ENCODE measurements at regions not wholly inside any gene's neighbourhood (a gene's known extent, or its start where the extent isn't known, plus 50 kb on each side); places are given as distances from the start of the nearest gene placed in this dataset.
A peak's percentile ranks its signal among the peaks of the same experiment; 100 is the strongest.
"Not testable (repeated sequence)": the region's sequence is repeated elsewhere in the genome, so short reads cannot be mapped to it uniquely, and the experiment has no call there.

DNA sequence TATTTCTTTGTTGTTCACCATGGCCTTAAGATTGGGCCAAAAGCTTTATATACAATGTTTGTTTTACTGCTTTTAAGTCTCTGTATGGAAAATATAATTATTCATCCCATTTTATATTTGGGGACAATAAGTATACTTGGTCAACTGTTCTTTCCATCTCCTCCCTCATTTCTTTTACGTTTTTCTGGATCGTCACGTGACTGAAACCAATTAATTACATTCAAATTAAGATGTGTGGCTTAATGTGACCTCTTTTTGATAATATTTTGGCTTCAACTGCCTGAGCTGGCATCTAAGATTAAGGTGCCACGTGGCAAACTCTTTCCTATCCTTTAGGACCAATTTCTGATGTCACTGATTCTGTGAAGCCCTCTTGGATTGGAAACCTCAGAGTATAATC lies 250.1 kb upstream of the SGCD start:
- DNase-seq (ENCODE audit: low spot score): no peak

DNA sequence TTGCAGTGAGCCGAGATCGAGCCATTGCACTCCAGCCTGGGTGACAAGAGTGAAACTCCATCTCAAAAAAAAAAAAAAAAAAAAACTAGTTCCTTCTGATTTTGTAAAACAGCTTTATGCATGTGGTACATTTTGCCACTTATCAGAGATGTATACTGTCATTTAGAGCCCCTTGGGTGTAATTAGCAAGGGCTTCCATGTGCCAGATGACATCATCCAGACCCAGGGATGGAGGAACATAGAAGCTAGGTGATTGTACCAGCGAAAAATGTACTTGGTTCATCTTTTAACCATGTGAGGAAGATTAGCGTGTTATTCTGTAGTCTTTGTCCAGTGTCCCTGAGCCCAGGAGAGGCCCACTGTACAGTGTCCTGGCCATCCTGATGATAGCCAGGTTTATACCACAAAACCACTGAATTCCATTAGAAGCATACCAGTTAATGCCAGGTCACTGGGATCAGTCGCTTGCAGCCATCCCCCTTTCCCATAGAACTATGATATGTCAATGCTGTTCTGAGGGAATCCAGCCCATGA lies 239.3 kb upstream of the SGCD start:
- DNase-seq (ENCODE audit: low spot score): no peak

DNA sequence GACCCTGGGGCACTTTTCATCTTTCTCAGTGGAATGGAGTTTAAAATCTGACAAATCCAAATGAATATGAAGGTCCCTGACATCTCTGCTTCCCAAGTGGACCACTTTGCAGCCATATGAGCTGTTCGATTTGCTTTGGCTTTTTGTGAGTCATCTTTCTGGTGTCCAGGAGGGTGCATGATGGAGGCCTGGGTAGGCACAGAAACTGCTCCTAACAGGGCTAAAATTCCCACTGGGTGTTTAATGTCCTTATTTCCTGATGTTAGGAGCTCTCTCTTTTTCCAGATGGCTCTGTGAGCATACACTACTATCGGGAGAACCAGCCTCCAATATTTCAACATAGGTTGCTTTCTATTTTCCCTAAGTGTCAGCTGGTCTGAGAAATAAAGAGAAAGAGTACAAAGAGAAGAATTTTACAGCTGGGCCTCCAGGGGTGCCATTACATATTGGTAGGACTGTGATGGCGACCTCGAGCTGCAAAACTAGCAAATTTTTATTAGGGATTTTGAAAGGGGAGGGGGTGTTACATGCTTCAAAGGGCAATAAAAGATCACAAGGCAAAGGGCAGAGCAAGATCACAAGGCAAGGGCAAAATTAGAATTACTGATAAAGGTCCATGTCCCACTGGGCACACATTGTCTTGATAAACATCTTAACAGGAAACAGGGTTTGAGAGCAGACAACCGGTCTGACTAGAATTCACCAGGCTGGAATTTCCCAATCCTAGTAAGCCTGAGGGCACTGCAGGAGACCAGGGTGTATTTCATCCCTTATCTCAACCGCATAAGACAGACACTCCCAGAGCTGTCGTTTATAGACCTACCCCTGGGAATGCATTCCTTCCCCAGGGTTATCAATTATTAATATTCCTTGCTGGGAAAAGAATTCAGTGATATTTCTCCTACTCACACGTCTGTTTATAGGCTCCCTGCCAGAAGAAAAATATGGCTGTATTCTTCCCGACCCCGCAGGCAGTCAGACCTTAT lies 236.7 kb upstream of the SGCD start:
- not testable (repeated sequence) for DNase-seq (ENCODE audit: low spot score)

DNA sequence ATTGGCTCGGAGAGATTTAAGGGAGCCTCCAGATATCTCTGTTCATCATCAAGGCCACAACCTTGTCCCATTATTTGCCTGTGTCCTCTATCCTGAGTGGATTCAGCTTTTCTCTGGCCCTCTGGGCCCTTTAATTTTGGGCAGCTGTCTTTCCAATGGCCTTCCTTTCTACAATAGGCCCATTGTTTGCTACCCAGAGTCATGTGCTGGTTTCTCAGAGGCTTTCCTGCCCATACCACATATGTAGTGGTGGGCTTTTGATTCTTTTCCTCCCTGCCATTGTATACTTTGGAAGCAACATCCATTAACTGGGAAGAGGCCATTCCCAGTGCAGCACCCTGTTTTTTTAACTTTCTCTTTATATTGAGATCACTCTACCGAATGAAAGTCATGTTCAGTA lies 233.9 kb upstream of the SGCD start:
- no peak for DNase-seq (ENCODE audit: low spot score)

DNA sequence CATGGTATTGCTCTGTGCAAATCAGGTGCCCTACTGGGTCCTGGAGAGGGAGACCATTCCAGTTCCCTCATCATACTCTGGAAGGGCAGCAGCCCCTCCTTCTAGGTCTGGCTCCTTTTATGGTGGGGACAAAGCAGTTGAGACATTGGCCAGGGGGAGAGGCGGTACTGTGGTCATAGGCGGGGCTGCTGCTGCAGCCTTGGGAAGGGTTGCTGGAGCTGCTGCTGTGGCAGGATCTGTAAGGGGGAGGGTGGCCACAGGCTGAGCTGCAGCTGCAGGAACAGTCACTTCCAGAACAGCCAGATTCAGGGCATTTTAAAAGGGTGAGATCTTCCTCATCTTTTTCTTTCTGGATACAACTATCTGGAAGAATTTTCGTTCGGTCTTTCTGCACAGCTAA lies 233.0 kb upstream of the SGCD start:
- peak; percentile 81 for DNase-seq (ENCODE audit: low spot score)

DNA sequence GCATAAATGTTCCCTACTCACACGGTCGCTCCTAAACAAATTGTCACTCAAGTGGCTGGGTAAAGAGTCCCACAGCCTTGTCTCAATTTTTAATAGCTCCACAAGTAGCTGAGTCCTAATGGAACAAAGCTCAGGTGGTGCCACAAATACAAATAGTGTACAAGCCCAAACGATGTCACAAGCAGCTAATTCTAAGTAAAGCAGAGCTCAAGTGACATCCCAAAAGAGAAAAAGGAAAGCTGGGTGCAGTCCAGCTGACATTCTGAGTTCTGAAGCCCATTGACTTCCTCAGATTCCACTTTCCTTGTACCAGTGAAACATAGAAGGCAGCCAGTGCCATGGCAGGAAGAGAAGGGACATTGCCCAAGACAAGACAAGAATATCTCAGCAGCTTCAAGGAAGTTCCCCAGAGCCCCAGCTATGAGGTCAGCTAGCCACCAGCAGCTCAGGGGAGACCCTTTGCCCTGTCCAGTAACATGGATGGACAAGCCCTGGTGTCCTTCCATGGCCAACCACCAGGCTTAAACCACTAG lies 231.2 kb upstream of the SGCD start:
- no peak for DNase-seq (ENCODE audit: low spot score)

DNA sequence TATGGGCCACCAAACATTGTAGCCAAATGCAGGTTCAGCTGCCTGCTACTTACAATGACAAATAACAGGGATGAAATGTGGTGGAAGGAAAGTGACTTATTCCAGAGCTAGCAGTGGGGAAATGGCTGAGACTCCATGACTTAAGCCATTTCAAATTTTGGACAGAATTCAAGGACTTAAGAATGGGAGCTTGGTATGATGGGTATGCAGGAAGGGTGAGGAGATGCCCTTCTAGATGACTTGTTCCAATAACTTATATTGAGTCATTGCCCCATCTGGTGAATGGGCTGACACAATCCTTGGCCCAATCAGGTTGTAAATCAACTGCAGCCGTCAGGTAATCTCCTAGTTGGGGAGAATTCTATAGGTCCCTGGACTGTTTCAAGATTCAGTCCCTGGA lies 230.7 kb upstream of the SGCD start:
- DNase-seq (ENCODE audit: low spot score): peak; percentile 84

DNA sequence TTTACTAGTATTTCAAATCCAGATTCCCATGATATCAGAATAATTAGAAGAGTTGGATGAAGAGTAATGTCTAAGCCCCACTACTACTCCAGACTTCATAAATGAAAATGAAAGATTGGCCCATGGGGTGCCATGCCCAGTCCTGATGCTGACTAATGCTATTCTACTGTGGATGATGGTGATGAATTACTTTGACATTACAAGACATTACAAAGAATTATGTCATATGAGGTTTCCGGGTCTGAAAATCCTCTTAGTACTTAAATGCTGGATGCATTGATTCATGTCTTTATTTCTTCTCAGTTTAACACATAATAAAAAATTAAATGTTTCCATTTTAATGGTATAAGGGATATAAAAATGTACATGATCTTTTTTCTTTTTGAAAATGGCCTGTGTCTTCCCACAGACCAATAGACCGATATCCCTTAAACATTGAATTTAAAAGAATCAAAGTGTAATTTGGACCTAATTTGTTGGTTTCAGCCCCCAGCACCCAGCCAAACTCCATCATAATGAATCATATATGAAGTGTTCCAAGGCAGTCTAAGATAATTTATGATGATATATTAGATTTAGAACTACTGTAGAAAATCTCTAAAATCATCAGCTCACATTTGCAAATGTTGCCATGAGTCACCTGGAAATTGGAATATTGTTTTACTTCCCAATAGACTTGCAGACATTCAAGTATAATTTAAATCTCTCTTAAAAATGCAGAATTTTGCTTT lies 223.6 kb upstream of the SGCD start:
- peak; percentile 32 for DNase-seq (ENCODE audit: low spot score)

DNA sequence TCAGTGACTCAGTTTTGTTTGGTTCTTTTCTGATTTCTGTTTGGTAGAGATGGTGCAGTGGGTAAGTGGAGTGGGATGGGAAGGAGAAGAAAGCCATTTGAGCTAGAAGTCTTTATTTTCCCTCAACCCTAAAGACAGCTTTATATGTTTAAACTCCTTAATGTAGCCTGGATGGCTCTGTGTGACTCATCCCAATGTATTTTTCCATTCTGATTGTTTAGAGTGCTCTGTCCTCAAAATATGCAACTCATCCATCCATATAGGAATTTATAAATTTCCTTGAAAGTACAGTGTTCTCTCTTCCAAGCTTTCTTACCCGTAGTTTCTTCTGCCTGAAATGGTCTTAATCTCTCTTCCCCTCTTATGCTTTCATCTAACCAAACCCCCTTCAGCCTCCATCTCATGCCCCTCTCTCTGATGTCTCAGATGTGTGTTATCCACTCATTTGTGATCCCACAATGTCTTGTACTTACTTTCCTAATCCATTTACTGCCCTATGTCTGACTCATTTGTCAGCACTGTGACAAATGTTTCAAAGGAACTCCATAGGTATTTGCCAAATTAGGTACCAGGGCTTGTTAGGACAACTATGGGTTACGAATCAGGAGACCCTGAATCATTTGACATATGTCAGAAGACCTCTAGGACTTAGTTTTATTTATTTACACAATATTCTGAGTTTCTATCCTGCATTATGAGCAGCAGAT lies 217.5 kb upstream of the SGCD start:
- no peak for DNase-seq (ENCODE audit: low spot score)

DNA sequence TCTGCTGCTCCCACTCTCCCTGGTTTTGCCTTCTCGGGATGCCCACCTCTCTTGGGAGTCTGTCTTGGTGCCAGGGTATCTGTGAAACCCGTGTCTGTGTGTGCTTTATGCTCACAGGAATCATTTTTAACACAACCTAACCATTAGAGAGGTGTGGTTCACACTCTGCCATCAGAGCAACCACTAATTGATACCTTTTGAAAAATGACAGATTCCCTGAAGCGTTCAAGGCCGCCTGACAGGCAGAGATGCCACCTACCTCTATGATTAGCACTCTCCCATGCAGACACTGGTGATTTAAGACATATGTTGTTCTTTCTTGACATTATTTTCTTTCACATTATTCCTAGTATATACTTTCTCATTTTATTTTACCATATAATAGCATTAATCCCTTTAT lies 207.3 kb upstream of the SGCD start:
- DNase-seq (ENCODE audit: low spot score): no peak

DNA sequence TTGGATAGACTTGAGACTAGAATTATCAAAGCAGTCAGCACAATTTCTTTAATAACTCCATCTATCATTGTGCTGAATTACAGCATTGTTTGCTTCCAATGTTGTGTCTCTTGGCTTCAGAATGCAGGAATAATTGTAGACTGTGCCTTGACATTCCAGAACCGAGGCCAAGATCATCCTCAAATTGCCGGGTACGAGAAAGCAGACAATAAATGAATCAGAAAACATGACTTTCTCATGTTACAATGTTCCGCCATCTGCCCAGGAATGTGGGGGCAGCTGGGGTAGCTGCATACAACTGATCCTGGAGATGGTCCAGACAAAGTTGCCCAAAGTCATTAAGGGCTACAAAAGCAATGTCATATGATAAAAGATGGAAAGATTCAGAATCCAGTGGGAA lies 206.2 kb upstream of the SGCD start:
- peak; percentile 49 for DNase-seq (ENCODE audit: low spot score)

DNA sequence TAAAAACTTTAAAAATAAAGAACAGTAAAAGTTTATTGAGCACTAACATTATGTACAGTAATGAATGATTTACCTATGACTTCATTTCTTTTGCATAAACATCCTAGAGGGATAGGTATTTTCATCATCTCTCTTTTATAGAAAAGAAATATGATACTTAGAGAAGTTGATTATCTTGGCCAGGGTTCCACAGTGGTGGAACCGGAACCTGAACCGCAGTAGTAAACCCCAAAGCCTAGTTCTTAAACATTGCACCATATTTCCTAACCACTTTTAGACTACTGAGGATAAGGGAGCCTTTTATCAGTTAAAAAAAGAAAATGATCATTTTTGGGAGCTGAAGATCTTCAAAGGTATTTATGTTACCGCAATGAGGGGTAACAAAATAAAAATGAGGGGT lies 205.7 kb upstream of the SGCD start:
- no peak for DNase-seq (ENCODE audit: low spot score)

DNA sequence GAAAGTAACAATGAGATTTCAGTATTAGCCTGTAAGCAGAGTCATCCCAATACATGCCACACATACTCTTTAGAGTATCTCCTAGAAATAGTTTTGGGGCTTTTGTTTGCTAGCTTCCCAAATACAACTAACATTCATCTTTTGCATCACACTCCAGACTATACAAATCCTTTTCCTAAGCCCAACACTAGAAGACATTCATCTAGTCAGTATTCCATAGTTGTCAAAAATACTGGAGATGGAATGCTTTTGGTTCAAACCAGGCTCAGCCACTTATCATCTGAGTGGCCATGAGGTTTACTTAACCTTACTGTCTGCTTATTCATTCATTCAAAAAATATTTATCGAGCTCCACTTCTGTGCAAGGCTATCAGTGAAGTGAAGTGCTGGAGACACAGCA lies 205.1 kb upstream of the SGCD start:
- DNase-seq (ENCODE audit: low spot score): peak; percentile 11

DNA sequence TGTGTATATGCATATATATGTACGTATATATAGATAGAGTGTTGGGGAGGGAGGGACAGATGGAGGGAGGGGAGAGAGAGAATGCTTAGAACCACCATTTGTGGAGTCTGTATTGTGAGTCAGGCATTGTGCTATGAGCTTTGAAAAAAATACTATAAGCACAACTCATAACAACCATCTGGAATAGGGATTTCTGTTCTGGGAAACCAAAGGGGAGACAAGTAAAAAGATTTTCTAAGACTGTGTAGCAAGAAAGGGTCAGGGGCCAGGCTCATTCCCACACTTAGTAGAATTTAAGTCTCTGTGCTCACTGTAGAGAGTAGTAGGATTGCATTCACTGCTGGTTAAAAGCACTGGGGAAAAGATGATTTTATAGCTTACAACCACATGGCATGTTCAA lies 202.3 kb upstream of the SGCD start:
- no peak for DNase-seq (ENCODE audit: low spot score)

DNA sequence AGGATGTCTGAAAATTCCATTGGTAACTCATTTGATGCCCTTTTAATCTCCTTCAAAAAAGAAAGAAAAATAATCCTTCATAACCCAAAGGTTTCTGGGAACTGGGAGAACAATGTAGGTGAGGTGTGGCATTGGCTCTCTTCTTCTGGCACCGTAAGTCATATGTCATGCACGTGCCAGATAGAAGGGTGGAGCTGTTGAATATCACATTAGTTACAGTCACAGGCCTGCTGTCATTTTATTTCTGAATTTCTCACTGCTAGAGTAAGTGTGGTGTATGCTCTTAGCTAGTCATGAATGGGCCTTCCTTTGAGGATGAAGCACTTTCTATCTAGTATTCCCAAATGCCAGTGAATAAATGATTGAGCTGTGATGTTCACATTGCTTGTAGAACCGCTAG lies 201.8 kb upstream of the SGCD start:
- DNase-seq (ENCODE audit: low spot score): no peak

DNA sequence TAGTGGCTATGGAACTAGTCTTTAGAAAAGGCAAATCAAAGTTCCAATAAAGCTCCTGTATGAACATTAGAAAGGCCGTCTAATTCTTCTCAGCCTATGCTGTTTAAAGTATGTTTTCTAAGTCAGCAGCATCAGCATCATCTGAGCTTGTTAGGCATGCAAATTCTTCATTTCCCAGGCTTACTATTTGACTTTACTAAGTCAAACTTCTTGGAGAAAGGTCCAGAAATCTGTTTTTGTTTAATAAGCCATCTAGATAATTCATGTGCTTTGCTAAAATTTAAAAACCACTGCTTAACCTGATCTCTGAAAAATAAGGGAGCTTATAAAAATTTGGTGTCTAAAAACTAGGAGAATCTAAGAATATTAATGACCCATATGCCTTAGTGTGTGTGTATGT lies 200.2 kb upstream of the SGCD start:
- no peak for DNase-seq (ENCODE audit: low spot score)

DNA sequence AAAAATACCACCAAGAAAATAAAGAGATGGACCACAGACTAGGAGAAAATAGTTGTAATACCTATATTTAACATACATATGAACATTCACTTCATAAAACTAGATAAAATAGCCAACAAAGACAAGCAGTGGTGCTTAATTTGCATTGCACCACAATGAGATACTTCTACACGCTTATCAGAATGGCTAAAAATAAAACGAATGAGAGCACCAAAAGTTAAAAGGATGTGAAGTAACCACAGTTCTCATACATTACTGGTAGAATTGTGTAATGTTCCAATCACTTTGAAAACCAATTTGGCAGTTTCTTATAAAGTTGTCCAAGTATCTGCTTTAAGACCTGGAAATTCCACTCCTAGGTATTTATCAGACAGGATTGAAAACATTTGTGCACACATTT lies 198.9 kb upstream of the SGCD start:
- DNase-seq (ENCODE audit: low spot score): no peak

DNA sequence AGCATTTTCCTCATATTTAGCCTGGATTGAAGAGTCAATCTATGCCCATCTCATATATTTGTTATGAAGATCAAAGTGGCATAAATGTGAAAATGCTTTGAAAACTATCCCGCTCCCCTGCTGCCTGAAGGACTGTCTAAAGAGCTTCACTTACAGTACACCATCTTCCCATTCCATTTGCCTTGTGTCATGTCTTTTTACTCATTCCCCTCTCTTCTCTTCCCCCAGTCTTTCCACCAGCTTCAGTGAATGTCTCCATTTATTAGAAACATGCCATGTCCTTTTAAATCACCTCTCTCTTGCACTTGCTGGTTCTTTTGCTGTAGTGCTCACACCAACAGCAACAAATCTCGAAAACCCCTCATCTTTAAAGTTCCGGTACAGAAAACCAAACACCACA lies 192.7 kb upstream of the SGCD start:
- no peak for DNase-seq (ENCODE audit: low spot score)

DNA sequence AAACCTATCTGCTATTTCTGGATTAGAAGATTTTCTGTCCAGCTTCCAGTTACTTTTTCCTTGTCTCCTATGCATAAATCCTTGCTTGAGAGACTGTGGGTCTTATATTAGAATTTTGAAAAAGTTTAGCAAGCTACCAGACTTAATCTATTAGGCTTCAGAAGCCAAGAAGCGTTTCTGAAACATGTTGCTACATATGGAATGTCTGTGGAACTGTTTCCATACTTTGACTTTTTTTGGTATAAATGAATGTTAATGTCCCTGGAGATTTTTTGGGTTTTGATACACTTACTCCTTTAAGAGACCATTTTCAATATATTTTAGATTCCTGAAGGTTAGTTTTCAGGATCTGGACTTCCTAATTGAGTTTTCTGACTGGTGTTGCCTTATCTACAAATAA lies 191.4 kb upstream of the SGCD start:
- DNase-seq (ENCODE audit: low spot score): no peak

DNA sequence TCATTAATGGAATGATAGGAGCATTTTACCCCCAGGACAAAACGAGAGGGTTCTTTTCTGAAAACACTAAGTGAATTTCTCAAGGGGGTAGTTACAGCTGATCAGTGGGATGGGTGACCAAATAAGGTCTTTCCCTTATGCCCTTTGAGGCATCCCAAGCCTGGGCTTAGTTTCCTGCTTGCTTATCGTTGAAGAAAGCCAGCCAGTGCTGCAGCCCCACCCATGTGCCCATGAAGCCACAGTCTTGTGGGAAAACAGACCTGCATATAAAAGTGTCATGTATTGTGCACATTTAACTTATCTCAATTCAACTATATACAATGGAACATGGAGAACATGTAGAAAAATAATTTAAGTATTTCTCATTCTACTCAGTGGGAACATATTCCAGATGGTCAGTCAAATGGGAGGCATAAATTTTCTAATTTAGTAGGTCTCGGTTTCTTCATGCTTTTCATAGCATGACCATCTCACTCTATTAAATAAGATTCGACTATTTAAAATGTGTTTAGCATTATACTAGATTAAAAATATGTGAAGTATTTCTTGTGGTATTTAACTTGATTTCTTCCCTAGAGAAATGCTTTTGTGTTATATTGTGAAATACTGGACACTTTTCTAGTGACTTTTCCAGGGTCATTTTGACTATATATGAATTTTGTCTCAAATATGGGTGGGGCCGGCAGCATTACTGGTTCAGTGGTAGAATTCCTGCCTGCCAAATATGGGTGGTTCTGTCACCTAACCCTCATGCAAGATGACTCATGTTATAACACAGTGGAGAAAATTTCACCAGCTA lies 189.7 kb upstream of the SGCD start:
- peak; percentile 65 for DNase-seq (ENCODE audit: low spot score)

DNA sequence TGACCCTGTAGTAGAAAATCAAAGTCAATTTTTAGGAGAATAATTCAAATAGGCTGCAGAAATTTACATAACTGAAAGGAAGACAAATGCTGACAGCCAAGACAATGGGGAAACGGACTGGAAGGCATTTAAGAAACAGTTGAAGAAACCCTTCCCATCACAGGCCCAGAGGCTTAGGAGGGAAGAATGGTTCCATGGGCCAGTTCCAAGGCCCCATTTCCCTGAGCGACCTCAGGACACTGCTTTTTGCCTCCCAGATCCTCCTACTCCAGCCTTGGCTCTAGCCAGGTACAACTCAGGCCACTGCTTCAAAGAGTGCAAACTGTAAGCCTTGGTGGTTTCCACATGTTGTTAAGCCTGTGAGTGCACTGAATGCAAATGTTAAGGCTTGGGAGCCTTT lies 184.1 kb upstream of the SGCD start:
- no peak for DNase-seq (ENCODE audit: low spot score)

All from AG08395 (cell line).